Liver (tissue), 8 donors: ENCODE measurements at regions not wholly inside any gene's neighbourhood (a gene's known extent, or its start where the extent isn't known, plus 50 kb on each side); places are given as distances from the start of the nearest gene placed in this dataset.

ENCODE experiments used
- DNase-seq: peaks from one replicate; pipeline ENCODE4 v3.0.0-alpha.2; 2017; ENCODE audit warnings: low spot score
- H3K27ac ChIP-seq, 2 donors: one replicate each; pipeline ENCODE4 v1.7.0; 2013; ENCODE audit warnings: inconsistent platforms in 2 of 2, low read length in 2 of 2, control low read depth in 1 of 2, low read depth in 1 of 2, mild to moderate bottlenecking in 1 of 2
- H3K27me3 ChIP-seq, 4 donors: one replicate each; pipeline versions ENCODE4 v1.6.1 to v1.7.0; 2013; ENCODE audit warnings: low read length in 3 of 4, inconsistent platforms in 1 of 4, mild to moderate bottlenecking in 1 of 4, moderate library complexity in 1 of 4; ENCODE audit not compliant: control insufficient read depth in 4 of 4, insufficient read depth in 4 of 4
- H3K36me3 ChIP-seq, 4 donors: one replicate each; pipeline versions ENCODE4 v1.6.1 to v1.7.0; 2013; ENCODE audit warnings: low read length in 3 of 4, mild to moderate bottlenecking in 3 of 4, low read depth in 1 of 4, moderate library complexity in 1 of 4; ENCODE audit not compliant: control insufficient read depth in 4 of 4, insufficient read depth in 3 of 4
- H3K4me1 ChIP-seq, 4 donors: one replicate each; pipeline versions ENCODE4 v1.6.1 to v1.7.0; 2013; ENCODE audit warnings: low read length in 3 of 4, mild to moderate bottlenecking in 3 of 4, moderate library complexity in 1 of 4; ENCODE audit not compliant: control insufficient read depth in 4 of 4, insufficient read depth in 4 of 4
- H3K4me3 ChIP-seq, 3 donors: one replicate each; pipeline versions ENCODE4 v1.6.1 to v1.7.0; 2013; ENCODE audit warnings: low read length in 3 of 3, control low read depth in 1 of 3, low read depth in 1 of 3, mild to moderate bottlenecking in 1 of 3
- H3K9ac ChIP-seq, 2 donors: one replicate each; pipeline ENCODE4 v1.7.0; 2013; ENCODE audit warnings: low read length in 2 of 2, mild to moderate bottlenecking in 2 of 2, moderate library complexity in 2 of 2, control low read depth in 1 of 2, low read depth in 1 of 2
- H3K9me3 ChIP-seq, 4 donors: one replicate each; pipeline versions ENCODE4 v1.6.1 to v1.7.0; 2013; ENCODE audit warnings: low read length in 3 of 4; ENCODE audit not compliant: control insufficient read depth in 4 of 4
- ATF3 ChIP-seq: IDR thresholded peaks from 2 replicates; pipeline ENCODE4 v1.6.1; 2016; ENCODE audit warnings: antibody characterized with exemption
- CTCF ChIP-seq: fragments of 150-350 bp; IDR thresholded peaks from 2 replicates; pipeline ENCODE4 v1.5.1; 2017; ENCODE audit warnings: improper control_type of control experiment, low read depth, low read length; ENCODE audit not compliant: missing input control
- EGR1 ChIP-seq, 2 donors: IDR thresholded peaks; 2 replicates each; pipeline ENCODE4 v1.6.1; 2016 to 2018; ENCODE audit warnings: antibody characterized with exemption in 2 of 2, low read depth in 2 of 2
- FOXA1 ChIP-seq: IDR thresholded peaks from 2 replicates; pipeline ENCODE4 v1.6.1; 2016; ENCODE audit warnings: antibody characterized with exemption
- FOXA2 ChIP-seq: IDR thresholded peaks from 2 replicates; pipeline ENCODE4 v1.6.1; 2016; ENCODE audit warnings: antibody characterized with exemption
- GABPA ChIP-seq, 2 donors: IDR thresholded peaks in 1 of 2; conservative IDR thresholded peaks in 1 of 2; 2 replicates each; pipeline ENCODE4 v1.6.1; 2016; ENCODE audit warnings: antibody characterized with exemption in 2 of 2, mild to moderate bottlenecking in 1 of 2, moderate library complexity in 1 of 2
- HNF4A ChIP-seq, 2 donors: conservative IDR thresholded peaks; 2 replicates each; pipeline ENCODE4 v1.6.1; 2016; ENCODE audit warnings: antibody characterized with exemption in 2 of 2, mild to moderate bottlenecking in 2 of 2
- HNF4G ChIP-seq: IDR thresholded peaks from 2 replicates; pipeline ENCODE4 v1.6.1; 2016; ENCODE audit warnings: antibody characterized with exemption
- JUND ChIP-seq, 2 donors: IDR thresholded peaks; 2 replicates each; pipeline ENCODE4 v1.6.1; 2016; ENCODE audit warnings: antibody characterized with exemption in 2 of 2
- NR2F2 ChIP-seq: IDR thresholded peaks from 2 replicates; pipeline ENCODE4 v1.6.1; 2016; ENCODE audit warnings: antibody characterized with exemption
- RAD21 ChIP-seq, 2 donors: IDR thresholded peaks; 2 replicates each; pipeline ENCODE4 v1.6.1; 2016; ENCODE audit warnings: antibody characterized with exemption in 2 of 2, mild to moderate bottlenecking in 2 of 2
- RXRA ChIP-seq, 2 donors: IDR thresholded peaks; 2 replicates each; pipeline ENCODE4 v1.6.1; 2017 to 2018; ENCODE audit warnings: antibody characterized with exemption in 2 of 2, mild to moderate bottlenecking in 1 of 2
- SP1 ChIP-seq: IDR thresholded peaks from 2 replicates; pipeline ENCODE4 v1.6.1; 2018; ENCODE audit warnings: antibody characterized with exemption, mild to moderate bottlenecking
- TAF1 ChIP-seq: conservative IDR thresholded peaks from 2 replicates; pipeline ENCODE4 v1.6.1; 2016; ENCODE audit warnings: antibody characterized with exemption, mild to moderate bottlenecking
- YY1 ChIP-seq: IDR thresholded peaks from 2 replicates; pipeline ENCODE4 v1.6.1; 2016; ENCODE audit warnings: antibody characterized with exemption, mild to moderate bottlenecking
- WGBS: extraction: QIAGEN DNeasy Blood & Tissue Kit; methylation state at CpG from one replicate; pipeline ENCODE4 v1.1.7; 2013; 5-methylcytosine and 5-hydroxymethylcytosine counted together
- TF ChIP-seq, protein P1 (sequence below): IDR thresholded peaks from 2 replicates; pipeline ENCODE4 v1.6.1; 2016; ENCODE audit warnings: antibody characterized with exemption
- donor health status: healthy.
- donor health status: healthy.
- donor health status: healthy.
- donor health status: healthy.
- donor health status: healthy.

GRCh38 chrX:9241427-9241826 lies 207.5 kb upstream of the FAM9B start:
- TF ChIP-seq YY1 (no peak), GABPA (IDR thresholded peaks at IDR 0.05 in 1 of 2, conservative IDR thresholded peaks at IDR 0.05 in 1 of 2) (no peak), HNF4G (no peak), ATF3 (no peak)
- H3K27ac ChIP-seq, result no peak overlapping the region
- no peaks in the 10 kb centered on the region for H3K36me3 ChIP-seq
- no peak overlapping the region for H3K9ac ChIP-seq
- no peaks in the 10 kb centered on the region for H3K9me3 ChIP-seq
- no peaks in the 10 kb centered on the region for H3K27me3 ChIP-seq
- no peak for DNase-seq
- no peaks in the 10 kb centered on the region for H3K4me1 ChIP-seq
- H3K4me3 ChIP-seq, result no peak overlapping the region
- 85% methylated on average over 11 of the region's 11 CpGs for WGBS

DNA sequence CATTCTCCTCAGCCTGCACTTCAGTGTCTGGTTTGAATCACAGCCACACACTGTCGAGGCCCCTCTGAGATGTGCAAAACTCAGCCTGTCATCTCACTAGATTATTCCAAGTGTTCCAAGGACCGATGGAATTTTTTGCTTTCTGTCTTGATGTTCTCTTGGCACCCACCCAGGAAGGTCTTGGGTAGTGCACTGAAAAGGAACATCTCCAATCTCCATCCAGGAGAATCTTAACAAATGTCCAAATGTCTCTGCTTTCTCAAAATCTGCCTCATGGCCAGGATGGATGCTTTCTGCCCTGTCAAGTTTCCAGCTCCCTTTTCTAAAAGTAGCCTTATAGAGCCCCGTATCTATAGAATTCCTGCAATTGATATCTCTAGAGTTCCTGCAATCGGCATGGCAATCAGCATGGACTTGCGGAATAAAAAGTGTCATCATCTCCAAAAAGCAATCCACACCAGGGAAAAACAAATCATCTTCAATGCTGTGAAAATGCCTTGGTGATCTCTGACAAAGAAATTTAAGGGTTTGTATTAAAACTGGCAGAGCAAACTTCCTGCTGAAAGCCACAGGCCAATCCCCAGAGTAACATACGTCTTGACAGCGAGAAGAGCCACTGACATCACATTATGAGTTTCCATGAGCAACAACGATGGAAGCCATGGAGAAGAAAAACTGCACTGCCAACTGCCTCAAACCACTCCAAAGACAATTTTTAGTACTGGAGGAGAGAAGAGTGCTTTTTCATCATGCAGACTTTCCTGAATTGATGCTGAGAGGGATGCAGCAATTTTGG lies 215.3 kb upstream of the FAM9B start:
- peaks cover 0 to 6% (median 0%) of the 10 kb centered on the region in 4 donors for H3K9me3 ChIP-seq
- WGBS, result 73% methylated on average over 8 of the region's 8 CpGs
- no peak overlapping the region for H3K9ac ChIP-seq
- no peaks in the 10 kb centered on the region for H3K27me3 ChIP-seq
- H3K4me3 ChIP-seq, result no peak overlapping the region
- no peaks in the 10 kb centered on the region for H3K4me1 ChIP-seq
- TF ChIP-seq GABPA (IDR thresholded peaks at IDR 0.05 in 1 of 2, conservative IDR thresholded peaks at IDR 0.05 in 1 of 2) (no peak), ATF3 (no peak), EGR1 (IDR thresholded peaks at IDR 0.05; ENCODE audit: low read depth in 2 of 2) (no peak), JUND (IDR thresholded peaks at IDR 0.05) (no peak), YY1 (no peak), FOXA2 (no peak), FOXA1 (no peak), NR2F2 (no peak), SP1 (no peak), RXRA (IDR thresholded peaks at IDR 0.05) (no peak), TAF1 (no peak)
- no peak overlapping the region for H3K27ac ChIP-seq
- DNase-seq, result no peak
- no peaks in the 10 kb centered on the region for H3K36me3 ChIP-seq

DNA sequence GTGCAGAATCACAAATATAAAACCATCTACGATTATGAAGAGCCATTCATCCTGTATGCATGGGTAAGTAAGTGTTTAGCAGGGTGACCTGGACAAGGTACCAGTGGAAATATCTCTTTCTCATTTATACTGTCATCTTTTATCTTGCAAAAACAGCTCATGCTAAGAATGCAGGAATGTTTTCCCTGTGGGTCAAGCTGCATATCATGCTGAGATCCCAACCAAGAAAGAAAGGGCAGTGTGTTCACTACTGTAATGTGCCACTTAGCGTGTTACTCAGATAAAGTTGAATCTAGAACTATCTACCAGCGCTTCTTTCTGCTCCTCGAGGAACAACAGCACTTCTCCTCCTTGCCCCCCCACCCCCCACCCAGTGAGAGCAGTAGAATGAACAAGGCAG lies 212.7 kb upstream of the TBL1X start:
- Histone ChIP-seq H3K4me3 (no peak overlapping the region), H3K27ac (no peak overlapping the region), H3K9me3 (peaks cover 0 to 6% (median 0%) of the 10 kb centered on the region in 4 donors), H3K36me3 (no peaks in the 10 kb centered on the region), H3K4me1 (no peaks in the 10 kb centered on the region), H3K27me3 (no peaks in the 10 kb centered on the region), H3K9ac (no peak overlapping the region)
- TF ChIP-seq FOXA1 (no peak), EGR1 (IDR thresholded peaks at IDR 0.05; ENCODE audit: low read depth in 2 of 2) (no peak), HNF4G (no peak), RXRA (IDR thresholded peaks at IDR 0.05) (no peak), HNF4A (conservative IDR thresholded peaks at IDR 0.05) (no peak), NR2F2 (no peak), CTCF (no peak), TAF1 (no peak), RAD21 (IDR thresholded peaks at IDR 0.05) (no peak)
- TF ChIP-seq, protein P1, sequence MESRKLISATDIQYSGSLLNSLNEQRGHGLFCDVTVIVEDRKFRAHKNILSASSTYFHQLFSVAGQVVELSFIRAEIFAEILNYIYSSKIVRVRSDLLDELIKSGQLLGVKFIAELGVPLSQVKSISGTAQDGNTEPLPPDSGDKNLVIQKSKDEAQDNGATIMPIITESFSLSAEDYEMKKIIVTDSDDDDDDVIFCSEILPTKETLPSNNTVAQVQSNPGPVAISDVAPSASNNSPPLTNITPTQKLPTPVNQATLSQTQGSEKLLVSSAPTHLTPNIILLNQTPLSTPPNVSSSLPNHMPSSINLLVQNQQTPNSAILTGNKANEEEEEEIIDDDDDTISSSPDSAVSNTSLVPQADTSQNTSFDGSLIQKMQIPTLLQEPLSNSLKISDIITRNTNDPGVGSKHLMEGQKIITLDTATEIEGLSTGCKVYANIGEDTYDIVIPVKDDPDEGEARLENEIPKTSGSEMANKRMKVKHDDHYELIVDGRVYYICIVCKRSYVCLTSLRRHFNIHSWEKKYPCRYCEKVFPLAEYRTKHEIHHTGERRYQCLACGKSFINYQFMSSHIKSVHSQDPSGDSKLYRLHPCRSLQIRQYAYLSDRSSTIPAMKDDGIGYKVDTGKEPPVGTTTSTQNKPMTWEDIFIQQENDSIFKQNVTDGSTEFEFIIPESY, result no peak
- no peak for DNase-seq
- WGBS, result 85% methylated on average over 4 of the region's 4 CpGs
